ENCODE measurements at regions not wholly inside any gene's neighbourhood (a gene's known extent, or its start where the extent isn't known, plus 50 kb on each side); places are given as distances from the start of the nearest gene placed in this dataset.
"Not testable (repeated sequence)": the region's sequence is repeated elsewhere in the genome, so short reads cannot be mapped to it uniquely, and the experiment has no call there.

DNA sequence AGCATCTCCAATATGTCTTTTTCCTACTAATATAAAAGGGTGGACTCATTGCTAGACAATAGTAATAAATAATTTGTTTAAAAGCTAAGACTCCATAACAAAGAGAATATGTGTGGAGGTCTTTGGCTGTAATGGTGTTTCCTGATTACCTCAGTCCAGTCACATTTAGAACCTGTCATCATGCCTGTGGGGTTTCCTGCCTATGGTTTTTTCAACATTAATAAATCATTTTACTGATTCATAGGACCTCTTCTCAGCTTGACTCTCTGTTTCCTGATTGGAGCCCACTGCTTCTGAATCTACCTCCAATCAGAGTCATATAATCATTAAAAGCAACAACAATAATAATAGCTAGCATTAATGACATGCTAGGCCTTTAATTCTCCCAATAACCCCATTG is 52.4 kb upstream of the GNAI1 start:
- DNase-seq (ENCODE audit: low spot score): no peak

DNA sequence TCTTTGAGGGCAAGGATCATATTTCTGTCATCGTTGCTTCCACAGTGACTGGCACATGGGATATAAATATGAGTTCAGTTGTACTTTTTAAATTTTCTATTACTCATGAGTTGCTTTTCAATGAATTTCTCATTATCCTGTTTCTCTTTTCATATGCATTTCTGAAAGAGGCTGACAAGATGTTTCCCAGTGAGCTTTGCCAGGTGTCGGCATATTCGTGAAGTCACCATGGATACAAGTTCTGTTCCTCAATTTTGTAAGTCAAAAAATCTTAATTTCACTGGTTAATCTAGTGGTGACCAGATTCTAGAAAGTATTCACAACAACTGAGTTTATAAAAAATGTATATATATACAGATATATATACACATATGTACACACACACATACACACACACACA is 55.7 kb upstream of the GNAI1 start:
- DNase-seq (ENCODE audit: low spot score): no peak

GRCh38 chr7:80078159-80078731 is 56.4 kb upstream of the GNAI1 start:
- no peak for DNase-seq (ENCODE audit: low spot score)

DNA sequence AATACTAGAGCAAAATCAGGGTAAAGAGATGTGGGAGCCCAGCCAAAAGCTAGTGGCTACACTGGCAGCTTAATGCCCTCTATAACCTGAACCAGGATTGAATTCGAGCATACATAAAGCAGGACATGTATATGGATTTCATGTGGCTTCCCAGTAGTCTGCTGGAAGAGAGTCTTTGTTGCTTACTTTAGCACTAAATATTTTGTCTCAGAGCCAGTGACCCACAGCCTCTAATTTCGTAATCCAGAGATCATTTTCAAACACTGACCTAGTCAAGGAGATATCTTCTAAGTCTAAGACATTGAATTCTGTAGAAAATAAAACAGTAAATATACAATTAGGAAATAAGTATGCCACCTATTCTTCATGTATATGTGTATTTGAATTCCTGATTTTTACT is 64.2 kb upstream of the GNAI1 start:
- DNase-seq (ENCODE audit: low spot score): no peak

GRCh38 chr7:80066639-80067038 is 68.0 kb upstream of the GNAI1 start:
- no peak for DNase-seq (ENCODE audit: low spot score)

- DNase-seq (ENCODE audit: low spot score): no peak
Observed at GRCh38 chr7:80063834-80064233, 70.8 kb upstream of the GNAI1 start.

DNA sequence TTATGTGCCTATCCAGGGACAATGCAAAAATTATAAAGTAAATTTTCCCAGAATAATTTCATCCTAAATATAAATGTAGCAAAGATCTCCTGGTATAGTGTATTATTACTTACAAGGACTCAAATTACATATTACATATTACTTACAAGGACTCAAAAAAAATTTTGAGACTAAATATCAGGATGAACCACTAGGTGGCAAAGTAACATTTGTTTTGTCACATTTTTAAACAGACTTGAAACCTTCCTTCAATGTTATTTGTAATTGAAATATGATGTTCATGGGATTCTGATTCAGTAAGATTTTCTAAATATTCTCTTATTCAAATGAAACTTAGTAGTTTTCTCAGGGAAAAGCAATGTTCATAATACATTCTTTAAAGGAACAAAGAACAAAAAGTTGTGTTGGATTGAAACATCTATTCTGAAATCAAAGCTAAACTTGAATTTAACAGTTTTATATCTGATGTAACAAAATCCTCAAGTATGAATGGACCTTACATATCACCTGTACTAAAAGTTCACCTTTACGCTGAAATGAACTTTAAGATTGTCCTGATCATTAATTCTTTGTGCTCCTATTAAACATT is 74.3 kb upstream of the GNAI1 start:
- DNase-seq (ENCODE audit: low spot score): no peak

- DNase-seq (ENCODE audit: low spot score): no peak
Observed at GRCh38 chr7:80057488-80057887, 77.1 kb upstream of the GNAI1 start.

GRCh38 chr7:80054356-80054755 is 80.3 kb upstream of the GNAI1 start:
- no peak for DNase-seq (ENCODE audit: low spot score)

DNA sequence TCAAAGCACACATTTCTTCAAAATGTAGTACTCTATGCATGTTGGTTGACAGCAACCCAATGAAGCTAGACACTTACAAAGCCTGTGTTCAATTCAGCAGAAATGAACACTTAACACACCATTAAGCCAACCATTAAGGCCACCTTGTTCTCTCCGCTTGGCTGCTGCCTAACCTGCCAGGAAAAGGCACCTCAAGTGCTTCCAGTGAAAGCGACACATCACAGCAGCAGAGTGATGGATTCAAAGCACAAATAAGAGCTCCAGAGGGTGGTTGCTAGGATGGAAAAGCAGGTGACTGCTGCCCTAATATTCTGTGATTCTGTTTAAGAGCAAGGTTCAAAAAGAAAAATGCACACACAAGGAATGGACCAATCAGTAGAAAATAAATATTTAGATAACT is 81.5 kb upstream of the GNAI1 start:
- DNase-seq (ENCODE audit: low spot score): no peak

DNA sequence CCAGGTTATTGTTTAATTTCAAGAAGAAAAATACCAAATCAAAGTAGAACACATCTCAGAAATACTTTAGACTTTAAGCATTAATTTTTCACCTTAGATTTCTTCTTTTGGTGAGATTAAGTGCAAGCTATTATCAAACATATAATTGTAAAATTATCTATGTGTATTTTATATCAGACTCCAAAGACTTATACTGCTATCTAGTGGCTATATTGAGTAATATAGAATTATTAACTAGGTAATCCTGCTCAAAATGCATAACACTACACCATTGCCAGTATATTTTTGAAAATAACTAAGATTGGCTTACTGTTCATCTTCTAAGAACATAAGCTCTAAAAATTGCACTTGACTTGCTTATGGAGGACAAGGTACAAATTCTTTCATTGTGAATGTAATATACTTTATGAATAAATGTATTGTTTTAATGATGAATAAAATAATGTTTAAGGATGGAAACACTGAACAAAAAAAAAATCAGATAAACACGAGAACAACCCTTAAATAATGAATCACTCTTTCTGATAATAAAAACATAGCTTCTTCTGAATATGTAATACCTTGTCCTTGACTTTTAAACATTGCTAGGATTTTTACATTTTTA is 86.7 kb upstream of the GNAI1 start:
- DNase-seq (ENCODE audit: low spot score): no peak

GRCh38 chr7:80047032-80047431 is 87.6 kb upstream of the GNAI1 start:
- no peak for DNase-seq (ENCODE audit: low spot score)

DNA sequence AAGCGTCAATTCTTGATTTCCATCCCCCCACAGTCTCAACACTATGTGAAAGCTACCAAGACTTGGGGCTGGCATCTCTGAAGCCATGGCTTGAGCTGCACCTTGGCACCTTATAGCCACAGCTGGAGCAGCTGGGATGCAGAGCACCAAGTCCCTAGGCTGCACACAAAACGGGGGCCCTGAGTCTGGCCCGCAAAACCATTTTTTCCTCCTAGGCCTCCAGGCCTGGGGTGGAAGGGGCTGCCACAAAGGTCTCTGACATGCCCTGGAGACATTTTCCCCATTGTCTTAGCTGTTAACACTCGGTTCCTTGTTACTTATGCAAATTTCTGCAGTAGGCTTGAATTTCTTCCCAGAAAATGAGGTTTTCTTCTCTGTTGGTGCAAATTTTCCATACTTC is 89.8 kb upstream of the GNAI1 start:
- no peak for DNase-seq (ENCODE audit: low spot score)

- DNase-seq (ENCODE audit: low spot score): no peak
Observed at GRCh38 chr7:80040752-80041151, 93.9 kb upstream of the GNAI1 start.

DNA sequence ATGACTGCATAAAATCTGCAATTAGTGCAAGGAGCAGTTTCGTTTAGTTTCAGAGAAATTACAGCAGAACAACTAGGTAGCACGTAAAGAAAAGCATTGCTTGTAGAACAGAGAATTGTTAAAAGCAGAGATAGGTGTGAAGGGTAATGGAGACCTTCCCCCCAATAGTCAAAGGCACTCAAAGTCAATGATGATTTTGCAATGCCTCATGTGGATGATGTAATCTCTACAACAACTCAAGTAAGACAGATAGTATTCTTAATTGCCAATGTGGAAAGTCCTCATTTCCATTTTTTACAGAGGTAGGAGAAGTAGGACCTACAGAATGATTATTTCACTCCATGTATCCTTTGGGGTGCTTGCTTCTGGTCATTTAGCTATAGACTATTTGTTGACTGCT is 94.3 kb upstream of the GNAI1 start:
- DNase-seq (ENCODE audit: low spot score): no peak

- no peak for DNase-seq (ENCODE audit: low spot score)
Observed at GRCh38 chr7:80039251-80039884, 95.3 kb upstream of the GNAI1 start.

GRCh38 chr7:80037689-80038088 is 96.9 kb upstream of the GNAI1 start:
- DNase-seq (ENCODE audit: low spot score): no peak

DNA sequence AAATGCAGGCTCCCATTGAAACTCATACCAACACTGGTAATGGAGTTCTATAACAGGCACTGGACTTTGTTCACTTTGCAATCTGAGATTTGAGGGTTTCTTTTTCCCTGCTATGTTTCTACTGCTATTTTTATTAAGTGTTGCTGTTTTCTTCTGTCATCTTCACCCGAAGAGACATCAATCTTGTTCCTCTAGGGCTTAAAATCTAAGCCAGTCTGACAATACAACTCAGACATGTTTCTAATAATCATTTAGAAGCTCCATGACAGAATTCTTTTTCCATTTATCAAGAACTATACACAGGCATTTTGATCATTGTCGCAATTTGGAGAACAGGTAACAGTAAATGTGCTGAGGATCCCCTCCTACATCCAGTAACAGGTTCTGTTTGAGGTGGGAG is 98.5 kb upstream of the GNAI1 start:
- no peak for DNase-seq (ENCODE audit: low spot score)

DNA sequence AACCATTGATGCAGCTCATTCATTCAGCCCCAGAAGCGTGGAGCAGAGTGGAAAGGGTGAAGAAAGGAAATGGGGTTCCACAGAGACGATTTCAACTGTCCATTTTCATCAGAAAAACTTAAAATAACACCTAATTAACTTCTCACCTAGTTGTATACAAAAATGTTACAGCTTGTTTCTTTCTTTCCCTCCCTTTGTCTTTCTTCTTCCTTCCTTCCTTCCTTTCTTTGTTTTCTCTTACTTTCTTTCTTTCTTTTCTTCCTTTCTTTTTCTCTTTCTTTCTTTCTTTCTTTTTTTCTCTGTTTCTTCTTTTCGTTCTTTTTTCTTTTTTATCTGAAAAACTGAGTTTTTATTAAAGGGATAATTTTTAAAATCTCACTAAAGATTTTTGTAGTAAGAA is 105.9 kb upstream of the GNAI1 start:
- DNase-seq (ENCODE audit: low spot score): no peak

- no peak for DNase-seq (ENCODE audit: low spot score)
Observed at GRCh38 chr7:80027611-80028173, 106.9 kb upstream of the GNAI1 start.

GRCh38 chr7:80026766-80027165 is 107.9 kb upstream of the GNAI1 start:
- no peak for DNase-seq (ENCODE audit: low spot score)

- not testable (repeated sequence) for DNase-seq (ENCODE audit: low spot score)
Observed at GRCh38 chr7:80020277-80020676, 114.4 kb upstream of the GNAI1 start.

DNA sequence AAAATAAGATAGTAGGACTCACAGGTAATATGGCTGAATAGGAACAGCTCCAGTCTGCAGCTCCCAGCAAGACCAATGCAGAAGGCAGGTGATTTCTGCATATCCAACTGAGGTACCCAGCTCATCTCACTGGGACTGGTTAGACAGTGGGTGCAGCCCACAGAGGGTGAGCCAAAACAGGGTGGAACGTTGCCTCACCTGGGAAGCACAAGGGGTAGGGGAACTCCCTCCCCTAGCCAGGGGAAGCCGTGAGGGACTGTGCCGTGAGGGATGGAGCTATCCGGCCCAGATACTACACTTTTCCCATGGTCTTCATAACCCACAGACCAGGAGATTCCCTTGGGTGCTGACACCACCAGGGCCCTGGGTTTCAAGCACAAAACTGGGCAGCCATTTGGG is 114.8 kb upstream of the GNAI1 start:
- DNase-seq (ENCODE audit: low spot score): not testable (repeated sequence)
